K562 (cell line): ENCODE measurements at regions not wholly inside any gene's neighbourhood (a gene's known extent, or its start where the extent isn't known, plus 50 kb on each side); places are given as distances from the start of the nearest gene placed in this dataset.

Experiments used
- ATAC-seq: fragments of 200-7000 bp; cut with Tn5 transposase; 3 replicates; pipeline ENCODE4 v1.9.1; 2020; ENCODE audit warnings: moderate library complexity
- BruUV-seq: library from RNA; stranded (reverse); fragments of 400-500 nt; replicated peaks from 2 replicates; lab custom pipeline; 2021; lab: Mats Ljungman, UMichigan
- CTCF ChIA-PET: fragments of 300-600 bp; formaldehyde crosslinking; extraction: SDS; loops from one replicate; lab custom pipeline; 2021; ENCODE audit warnings: low intra/inter-chr PET ratio; lab: Yijun Ruan, JAX
- POLR2A ChIA-PET: fragments of 300-600, 350-650 bp; sonication (Branson Sonifier 250); formaldehyde crosslinking; extraction: SDS; loops from one replicate; lab custom pipeline; 2021; ENCODE audit warnings: antibody characterized with exemption, inconsistent platforms; lab: Yijun Ruan, JAX
- DNase-seq, 4 experiments: peaks; one replicate each; pipeline versions ENCODE4 v3.0.0 to v3.0.0-alpha.2; 2011 to 2018; ENCODE audit warnings: low spot score in 3 of 4, mixed read lengths in 3 of 4; ENCODE audit errors: extremely low read depth in 1 of 4
- FAIRE-seq: peaks from 2 replicates; lab custom pipeline; 2011; peaks lifted over from hg19 to GRCh38; lab: Jason Lieb, UNC
- H2AFZ ChIP-seq: 2 replicates; pipeline ENCODE4 v1.6.0; 2011; ENCODE audit warnings: low read depth, low read length, control low read depth, inconsistent platforms
- H3K27ac ChIP-seq: fragments of 200-600 bp; 3 replicates; pipeline ENCODE4 v1.8.0; 2011; ENCODE audit warnings: low read depth, mild to moderate bottlenecking, control low read depth, inconsistent platforms, low read length, moderate library complexity, mixed read lengths; ENCODE audit errors: extremely low read depth
- H3K27me3 ChIP-seq, 2 experiments: fragments of 300-600 bp in 1 of 2; 2 replicates in 1 of 2; 3 replicates in 1 of 2; pipeline versions ENCODE4 v1.6.0 to v1.8.0; 2011; ENCODE audit warnings: inconsistent platforms in 2 of 2, low read length in 2 of 2, mild to moderate bottlenecking in 1 of 2, mixed read lengths in 1 of 2, moderate library complexity in 1 of 2; ENCODE audit not compliant: control insufficient read depth in 2 of 2, insufficient read depth in 2 of 2
- H3K36me3 ChIP-seq: fragments of 300-600 bp; 3 replicates; pipeline ENCODE4 v1.8.0; 2011; ENCODE audit warnings: mild to moderate bottlenecking, low read length, inconsistent platforms; ENCODE audit not compliant: control insufficient read depth, insufficient read depth
- H3K4me1 ChIP-seq, 2 experiments: fragments of 200-600 bp in 1 of 2; replicated peaks in 1 of 2; 2 replicates in 1 of 2; 3 replicates in 1 of 2; pipeline versions ENCODE4 v1.5.1 to v1.8.0; 2011; ENCODE audit warnings: inconsistent platforms in 2 of 2, low read length in 2 of 2, mild to moderate bottlenecking in 1 of 2, mixed read lengths in 1 of 2, moderate library complexity in 1 of 2; ENCODE audit not compliant: control insufficient read depth in 2 of 2, insufficient read depth in 2 of 2
- H3K4me2 ChIP-seq: 2 replicates; pipeline ENCODE4 v1.6.1; 2011; ENCODE audit warnings: low read length, control low read depth, inconsistent platforms, mixed read lengths; ENCODE audit not compliant: insufficient read depth
- H3K4me3 ChIP-seq: fragments of 200-600 bp; sonication (generic), shearing (Covaris generic); 2 replicates; pipeline ENCODE4 v1.5.1; 2016; ENCODE audit warnings: control low read depth, inconsistent platforms
- H3K79me2 ChIP-seq: fragments of 200-600 bp; 3 replicates; pipeline ENCODE4 v1.8.0; 2011; ENCODE audit warnings: low read length, inconsistent platforms; ENCODE audit not compliant: control insufficient read depth, insufficient read depth
- H3K9ac ChIP-seq, 2 experiments: 2 replicates each; pipeline versions ENCODE4 v1.6.0 to v1.6.1; 2011; ENCODE audit warnings: low read depth in 2 of 2, low read length in 2 of 2, control low read depth in 1 of 2, inconsistent platforms in 1 of 2, mild to moderate bottlenecking in 1 of 2, mixed read lengths in 1 of 2; ENCODE audit not compliant: insufficient read depth in 1 of 2
- H3K9me1 ChIP-seq: one replicate; pipeline ENCODE4 v1.6.0; 2011; ENCODE audit warnings: inconsistent platforms, mild to moderate bottlenecking, low read length, moderate library complexity; ENCODE audit not compliant: control insufficient read depth, insufficient read depth
- H3K9me3 ChIP-seq: replicated peaks from 2 replicates; pipeline ENCODE4 v1.5.1; 2011; ENCODE audit warnings: low read depth, low read length, inconsistent platforms; ENCODE audit not compliant: control insufficient read depth, insufficient read depth
- H4K20me1 ChIP-seq: replicated peaks from 2 replicates; pipeline ENCODE4 v1.6.1; 2011; ENCODE audit warnings: low read length, inconsistent platforms, mixed read lengths; ENCODE audit not compliant: control insufficient read depth, insufficient read depth
- EZH2 ChIP-seq: IDR thresholded peaks from 2 replicates; pipeline ENCODE4 v1.6.1; 2012; ENCODE audit warnings: low read depth, mild to moderate bottlenecking, inconsistent platforms, low read length, borderline replicate concordance
- KAT2B ChIP-seq: IDR thresholded peaks from one replicate; pipeline ENCODE4 v1.6.1; 2012; ENCODE audit warnings: low read depth, mild to moderate bottlenecking, control low read depth, inconsistent platforms, low read length, moderate library complexity
- MCM2 ChIP-seq: fragments of 450-650 bp; IDR thresholded peaks from 2 replicates; pipeline ENCODE4 v1.6.1; 2017; ENCODE audit warnings: low read depth, mild to moderate bottlenecking
- POLR3G ChIP-seq: IDR thresholded peaks from 2 replicates; pipeline ENCODE4 v1.6.1; 2011; ENCODE audit not compliant: insufficient read length, insufficient replicate concordance; ENCODE audit errors: extremely low read depth
- SMARCA5 ChIP-seq: fragments of 450-650 bp; IDR thresholded peaks from 2 replicates; pipeline ENCODE4 v1.6.1; 2016
- SMARCC2 ChIP-seq: fragments of 450-650 bp; IDR thresholded peaks from 2 replicates; pipeline ENCODE4 v1.6.1; 2017; ENCODE audit warnings: antibody characterized with exemption, moderate library complexity, mild to moderate bottlenecking, low read depth
- ZFP1 ChIP-seq: fragments of 450-650 bp; formaldehyde crosslinking; IDR thresholded peaks from 2 replicates; pipeline ENCODE4 v1.4.0; 2020; ENCODE audit warnings: mild to moderate bottlenecking, mixed read lengths
- ZNF121 ChIP-seq: sonication (generic); formaldehyde crosslinking; conservative IDR thresholded peaks from 2 replicates; pipeline ENCODE4 v1.8.0; 2022; ENCODE audit warnings: missing genetic modification reagents
- ZNF551 ChIP-seq: fragments of 250-450 bp; sonication (Bioruptor Pico); IDR thresholded peaks from 2 replicates; pipeline ENCODE4 v1.5.0; 2021; ENCODE audit warnings: mild to moderate bottlenecking, moderate library complexity
- ZSCAN29 ChIP-seq: fragments of 450-650 bp; IDR thresholded peaks from 2 replicates; pipeline ENCODE4 v1.6.1; 2017
- WGBS: fragments of 100-300 bp; shearing (Covaris generic); methylation state at CpG from one replicate; pipeline ENCODE4 v1.1.6; 2016; ENCODE audit warnings: low coverage, mixed read lengths; ENCODE audit not compliant: insufficient coverage; ENCODE audit errors: missing lambda C conversion rate; 5-methylcytosine and 5-hydroxymethylcytosine counted together
- in situ Hi-C: fragments of 300-500 bp; cut with MboI; formaldehyde crosslinking; loops from 4 replicates; pipeline ENCODE4 v1.15.0; 2018; ENCODE audit warnings: inconsistent platforms, mixed read lengths
- intact Hi-C: fragments of 100-400 bp; cut with micrococcal nuclease; formaldehyde crosslinking; loops from 2 replicates; pipeline ENCODE4 v1.14.2; 2022
- TF ChIP-seq, protein P1 (sequence below): fragments of 450-650 bp; IDR thresholded peaks from 2 replicates; pipeline ENCODE4 v1.6.1; 2016
- TF ChIP-seq, protein P2 (sequence below): IDR thresholded peaks from 2 replicates; pipeline ENCODE4 v1.6.1; 2011; ENCODE audit warnings: borderline replicate concordance, low read depth, mild to moderate bottlenecking, moderate library complexity, low read length; ENCODE audit not compliant: insufficient read depth, poor library complexity, severe bottlenecking
- TF ChIP-seq, protein P3 (sequence below): fragments of 450-650 bp; formaldehyde crosslinking; IDR thresholded peaks from 2 replicates; pipeline ENCODE4 v1.4.0; 2020; ENCODE audit warnings: mild to moderate bottlenecking, moderate library complexity
- TF ChIP-seq, protein P4 (sequence below): sonication (generic); formaldehyde crosslinking; IDR thresholded peaks from 2 replicates; pipeline ENCODE4 v1.8.0; 2022; ENCODE audit warnings: mild to moderate bottlenecking, missing genetic modification reagents
- TF ChIP-seq, protein P5 (sequence below): sonication (generic); formaldehyde crosslinking; IDR thresholded peaks from 2 replicates; pipeline ENCODE4 v1.8.1; 2023; ENCODE audit warnings: mild to moderate bottlenecking, missing genetic modification reagents, moderate library complexity

DNA sequence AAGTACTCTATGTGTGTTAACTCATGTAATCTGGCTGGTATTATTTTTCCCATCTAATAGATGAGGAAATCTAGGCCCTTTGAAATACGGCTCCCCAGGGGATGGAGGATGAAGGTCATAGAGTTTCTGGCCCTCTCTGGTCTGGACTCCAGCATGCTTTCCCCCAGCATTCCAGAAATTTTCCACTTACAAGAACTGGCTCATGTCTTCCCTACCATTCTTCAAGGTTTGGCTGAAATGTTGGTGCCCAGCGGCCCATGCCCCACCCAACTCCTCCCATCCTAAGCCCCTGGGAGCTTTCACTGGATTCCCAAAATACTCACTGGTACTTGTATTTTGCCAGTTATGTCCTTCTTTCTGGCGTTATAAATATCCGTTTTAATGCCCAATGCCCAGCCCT, 237.5 kb upstream of the NLRP1 start:
- Histone ChIP-seq H3K4me1 (no peaks in the 10 kb centered on the region), H3K79me2 (no peaks in the 10 kb centered on the region), H3K27me3 (peaks cover 0 to 12% of the 10 kb centered on the region in 2 experiments; a peak in 1 of 5 replicates), H3K36me3 (no peaks in the 10 kb centered on the region), H3K27ac (no peak overlapping the region), H3K9me1 (no peaks in the 10 kb centered on the region), H3K9me3 (no peaks in the 10 kb centered on the region), H3K4me3 (no peak overlapping the region), H3K4me2 (no peak overlapping the region), H3K9ac (no peak overlapping the region), H2AFZ (no peak overlapping the region), H4K20me1 (no peaks in the 10 kb centered on the region)
- BruUV-seq = no TSS peak
- FAIRE-seq = no peak
- ChIA-PET CTCF (no interaction called here), POLR2A (interaction anchor here (0.8 kb wide), 1 partner anchor 16 kb away, joined by 3 read pairs; no protein-coding TSS in a partner anchor)
- ATAC-seq = no peak
- intact Hi-C loops (no loop called here), in situ Hi-C loops (no loop called here)
- WGBS = 4% methylated on average over 4 of the region's 4 CpGs
- DNase-seq = no peak
- TF ChIP-seq POLR3G = no peak
- TF ChIP-seq SMARCC2 = no peak
- TF ChIP-seq, protein P1, sequence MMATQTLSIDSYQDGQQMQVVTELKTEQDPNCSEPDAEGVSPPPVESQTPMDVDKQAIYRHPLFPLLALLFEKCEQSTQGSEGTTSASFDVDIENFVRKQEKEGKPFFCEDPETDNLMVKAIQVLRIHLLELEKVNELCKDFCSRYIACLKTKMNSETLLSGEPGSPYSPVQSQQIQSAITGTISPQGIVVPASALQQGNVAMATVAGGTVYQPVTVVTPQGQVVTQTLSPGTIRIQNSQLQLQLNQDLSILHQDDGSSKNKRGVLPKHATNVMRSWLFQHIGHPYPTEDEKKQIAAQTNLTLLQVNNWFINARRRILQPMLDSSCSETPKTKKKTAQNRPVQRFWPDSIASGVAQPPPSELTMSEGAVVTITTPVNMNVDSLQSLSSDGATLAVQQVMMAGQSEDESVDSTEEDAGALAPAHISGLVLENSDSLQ = no peak
- TF ChIP-seq SMARCA5 = no peak
- no peak for TF ChIP-seq MCM2
- TF ChIP-seq ZNF551 (CRISPR knock-in tag) = no peak
- TF ChIP-seq, protein P2, sequence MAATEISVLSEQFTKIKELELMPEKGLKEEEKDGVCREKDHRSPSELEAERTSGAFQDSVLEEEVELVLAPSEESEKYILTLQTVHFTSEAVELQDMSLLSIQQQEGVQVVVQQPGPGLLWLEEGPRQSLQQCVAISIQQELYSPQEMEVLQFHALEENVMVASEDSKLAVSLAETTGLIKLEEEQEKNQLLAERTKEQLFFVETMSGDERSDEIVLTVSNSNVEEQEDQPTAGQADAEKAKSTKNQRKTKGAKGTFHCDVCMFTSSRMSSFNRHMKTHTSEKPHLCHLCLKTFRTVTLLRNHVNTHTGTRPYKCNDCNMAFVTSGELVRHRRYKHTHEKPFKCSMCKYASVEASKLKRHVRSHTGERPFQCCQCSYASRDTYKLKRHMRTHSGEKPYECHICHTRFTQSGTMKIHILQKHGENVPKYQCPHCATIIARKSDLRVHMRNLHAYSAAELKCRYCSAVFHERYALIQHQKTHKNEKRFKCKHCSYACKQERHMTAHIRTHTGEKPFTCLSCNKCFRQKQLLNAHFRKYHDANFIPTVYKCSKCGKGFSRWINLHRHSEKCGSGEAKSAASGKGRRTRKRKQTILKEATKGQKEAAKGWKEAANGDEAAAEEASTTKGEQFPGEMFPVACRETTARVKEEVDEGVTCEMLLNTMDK = no peak
- no peak for TF ChIP-seq ZNF121 (CRISPR knock-in tag)
- no peak for TF ChIP-seq KAT2B
- TF ChIP-seq ZSCAN29 = no peak
- TF ChIP-seq ZFP1 (CRISPR knock-in tag) = no peak
- TF ChIP-seq, protein P3, sequence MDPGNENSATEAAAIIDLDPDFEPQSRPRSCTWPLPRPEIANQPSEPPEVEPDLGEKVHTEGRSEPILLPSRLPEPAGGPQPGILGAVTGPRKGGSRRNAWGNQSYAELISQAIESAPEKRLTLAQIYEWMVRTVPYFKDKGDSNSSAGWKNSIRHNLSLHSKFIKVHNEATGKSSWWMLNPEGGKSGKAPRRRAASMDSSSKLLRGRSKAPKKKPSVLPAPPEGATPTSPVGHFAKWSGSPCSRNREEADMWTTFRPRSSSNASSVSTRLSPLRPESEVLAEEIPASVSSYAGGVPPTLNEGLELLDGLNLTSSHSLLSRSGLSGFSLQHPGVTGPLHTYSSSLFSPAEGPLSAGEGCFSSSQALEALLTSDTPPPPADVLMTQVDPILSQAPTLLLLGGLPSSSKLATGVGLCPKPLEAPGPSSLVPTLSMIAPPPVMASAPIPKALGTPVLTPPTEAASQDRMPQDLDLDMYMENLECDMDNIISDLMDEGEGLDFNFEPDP (CRISPR knock-in tag) = no peak
- TF ChIP-seq, protein P4, sequence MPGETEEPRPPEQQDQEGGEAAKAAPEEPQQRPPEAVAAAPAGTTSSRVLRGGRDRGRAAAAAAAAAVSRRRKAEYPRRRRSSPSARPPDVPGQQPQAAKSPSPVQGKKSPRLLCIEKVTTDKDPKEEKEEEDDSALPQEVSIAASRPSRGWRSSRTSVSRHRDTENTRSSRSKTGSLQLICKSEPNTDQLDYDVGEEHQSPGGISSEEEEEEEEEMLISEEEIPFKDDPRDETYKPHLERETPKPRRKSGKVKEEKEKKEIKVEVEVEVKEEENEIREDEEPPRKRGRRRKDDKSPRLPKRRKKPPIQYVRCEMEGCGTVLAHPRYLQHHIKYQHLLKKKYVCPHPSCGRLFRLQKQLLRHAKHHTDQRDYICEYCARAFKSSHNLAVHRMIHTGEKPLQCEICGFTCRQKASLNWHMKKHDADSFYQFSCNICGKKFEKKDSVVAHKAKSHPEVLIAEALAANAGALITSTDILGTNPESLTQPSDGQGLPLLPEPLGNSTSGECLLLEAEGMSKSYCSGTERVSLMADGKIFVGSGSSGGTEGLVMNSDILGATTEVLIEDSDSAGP (CRISPR knock-in tag) = no peak
- no peak for TF ChIP-seq EZH2
- TF ChIP-seq, protein P5, sequence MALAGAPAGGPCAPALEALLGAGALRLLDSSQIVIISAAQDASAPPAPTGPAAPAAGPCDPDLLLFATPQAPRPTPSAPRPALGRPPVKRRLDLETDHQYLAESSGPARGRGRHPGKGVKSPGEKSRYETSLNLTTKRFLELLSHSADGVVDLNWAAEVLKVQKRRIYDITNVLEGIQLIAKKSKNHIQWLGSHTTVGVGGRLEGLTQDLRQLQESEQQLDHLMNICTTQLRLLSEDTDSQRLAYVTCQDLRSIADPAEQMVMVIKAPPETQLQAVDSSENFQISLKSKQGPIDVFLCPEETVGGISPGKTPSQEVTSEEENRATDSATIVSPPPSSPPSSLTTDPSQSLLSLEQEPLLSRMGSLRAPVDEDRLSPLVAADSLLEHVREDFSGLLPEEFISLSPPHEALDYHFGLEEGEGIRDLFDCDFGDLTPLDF = no peak
